Stimulated activated naive CD4-positive, alpha-beta T cell (primary cell): ENCODE measurements at regions not wholly inside any gene's neighbourhood (a gene's known extent, or its start where the extent isn't known, plus 50 kb on each side); places are given as distances from the start of the nearest gene placed in this dataset.

Experiments used
- DNase-seq, 6 experiments: peaks; one replicate each; lab custom pipeline; 2025; lab: John Stamatoyannopoulos, UW

- DNase-seq, result no peak
These were observed 50.0 kb upstream of the TRPM1 start for GRCh38 chr15:31151301-31152233.

DNA sequence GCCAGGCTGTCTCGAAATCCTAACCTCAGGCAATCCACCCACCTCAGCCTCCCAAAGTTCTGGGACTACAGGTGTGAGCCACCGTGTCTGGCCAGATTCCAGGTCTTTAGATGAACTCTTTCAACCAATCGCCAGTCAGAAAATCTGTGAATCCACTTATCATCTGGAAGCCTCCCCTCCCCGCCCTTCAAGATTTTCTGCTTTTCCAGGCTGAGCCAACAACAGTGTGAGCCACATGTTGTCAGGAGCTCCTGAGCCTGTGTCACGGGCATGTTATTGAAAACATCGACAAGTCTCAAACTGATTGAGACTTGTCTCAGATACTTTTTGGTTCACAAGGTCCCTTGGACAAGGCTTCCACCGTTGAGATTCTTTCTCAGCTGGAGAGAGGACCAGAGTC, 52.0 kb upstream of the TRPM1 start:
- DNase-seq, result no peak

GRCh38 chr15:31155151-31155550, 53.6 kb upstream of the TRPM1 start:
- no peak for DNase-seq

DNA sequence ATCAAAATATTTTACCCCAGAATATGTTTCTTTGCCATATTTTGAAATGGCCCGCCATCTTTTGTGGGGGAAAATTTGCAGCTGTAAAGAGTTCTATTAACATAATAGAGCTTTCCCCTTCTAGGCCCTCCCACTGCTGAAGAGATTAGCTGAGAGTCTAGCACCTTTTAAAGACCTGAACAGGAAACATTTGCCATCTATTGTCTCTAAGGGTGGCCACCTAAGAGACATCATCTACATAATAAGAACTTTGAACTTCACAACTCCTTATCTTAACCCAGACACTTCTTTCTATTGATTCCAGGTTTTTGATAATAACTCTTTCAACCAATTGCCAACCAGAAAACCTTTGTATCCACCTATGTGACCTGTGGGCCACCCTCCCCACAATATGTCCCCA, 54.7 kb upstream of the TRPM1 start:
- no peak for DNase-seq

GRCh38 chr15:31156808-31157207, 55.3 kb upstream of the TRPM1 start:
- no peak for DNase-seq

DNA sequence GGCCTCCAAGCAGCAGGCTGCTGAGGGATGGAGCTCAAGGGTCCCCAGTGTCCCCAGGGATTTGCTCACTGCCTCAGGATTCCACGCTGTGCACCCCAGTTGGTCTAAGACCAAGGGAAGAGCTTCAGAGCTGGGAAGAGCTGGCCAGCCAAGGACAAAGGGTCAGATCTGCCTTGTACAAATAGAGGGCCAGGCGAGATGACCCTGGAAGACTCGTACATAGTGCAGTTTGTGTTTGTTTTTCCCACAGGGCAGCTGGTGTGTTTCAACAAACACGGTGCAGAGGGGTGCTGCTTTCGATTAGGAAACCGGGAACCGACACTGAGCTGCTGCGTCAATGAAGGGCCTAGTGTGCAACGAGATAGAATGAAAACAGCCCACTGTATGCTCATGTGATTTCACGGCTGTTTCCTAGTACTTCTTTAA, 56.1 kb upstream of the TRPM1 start:
- DNase-seq, result no peak

DNA sequence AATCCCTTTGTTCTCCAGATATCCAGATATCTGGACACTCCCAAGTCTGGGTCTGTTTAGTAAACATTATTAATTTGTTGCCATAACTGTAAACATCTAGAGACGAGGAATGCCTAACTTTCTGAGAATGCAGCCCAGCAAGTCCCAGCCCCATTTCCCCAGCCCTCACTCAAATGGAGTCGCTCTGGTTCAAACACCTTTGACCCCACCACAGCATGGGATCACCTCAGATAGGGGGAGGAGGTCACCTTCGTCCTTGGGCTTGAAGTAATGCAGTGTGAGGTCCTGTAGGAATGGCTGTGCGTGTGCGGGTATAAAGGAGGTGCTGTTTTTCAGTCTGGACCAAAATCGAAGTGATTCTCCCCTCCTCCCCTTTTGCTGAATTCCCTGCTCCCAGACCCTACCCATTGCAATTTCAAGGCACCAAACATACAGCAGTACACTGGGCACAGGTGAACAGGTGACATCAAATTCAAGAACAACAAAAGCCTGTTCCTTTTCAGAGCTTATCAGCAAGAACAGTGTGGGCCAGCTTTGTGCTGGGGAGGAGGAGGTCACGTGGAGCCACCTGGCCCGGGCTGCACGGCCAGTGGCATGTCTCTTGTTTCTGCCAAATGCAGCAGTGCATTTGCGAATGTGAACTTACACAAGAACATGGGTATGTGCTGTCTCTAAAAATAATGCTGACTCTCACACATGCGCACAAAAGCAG, 57.5 kb upstream of the TRPM1 start:
- DNase-seq, result no peak

DNA sequence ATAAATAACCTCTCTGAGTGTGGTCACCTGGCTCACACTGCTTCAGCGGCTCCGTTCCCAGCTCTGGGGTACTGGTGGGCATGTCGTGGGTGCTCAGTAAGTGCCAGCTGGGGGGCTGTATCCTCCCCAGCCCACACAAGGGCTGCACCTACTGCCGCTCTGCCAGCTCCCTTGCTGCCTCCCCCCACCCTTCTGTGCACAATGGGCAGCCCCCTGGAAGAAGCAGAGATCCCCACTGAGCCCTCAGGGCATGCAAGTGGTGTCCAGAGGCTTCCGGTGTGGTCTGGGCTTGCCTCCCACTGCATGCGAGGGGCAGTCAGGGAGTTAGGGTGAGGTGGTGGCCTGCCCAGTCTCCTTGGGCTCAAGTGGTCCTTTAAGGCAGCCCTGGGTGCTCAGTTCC, 58.3 kb upstream of the TRPM1 start:
- DNase-seq, result no peak

GRCh38 chr15:31160297-31160696, 58.8 kb upstream of the TRPM1 start:
- DNase-seq, result no peak

DNA sequence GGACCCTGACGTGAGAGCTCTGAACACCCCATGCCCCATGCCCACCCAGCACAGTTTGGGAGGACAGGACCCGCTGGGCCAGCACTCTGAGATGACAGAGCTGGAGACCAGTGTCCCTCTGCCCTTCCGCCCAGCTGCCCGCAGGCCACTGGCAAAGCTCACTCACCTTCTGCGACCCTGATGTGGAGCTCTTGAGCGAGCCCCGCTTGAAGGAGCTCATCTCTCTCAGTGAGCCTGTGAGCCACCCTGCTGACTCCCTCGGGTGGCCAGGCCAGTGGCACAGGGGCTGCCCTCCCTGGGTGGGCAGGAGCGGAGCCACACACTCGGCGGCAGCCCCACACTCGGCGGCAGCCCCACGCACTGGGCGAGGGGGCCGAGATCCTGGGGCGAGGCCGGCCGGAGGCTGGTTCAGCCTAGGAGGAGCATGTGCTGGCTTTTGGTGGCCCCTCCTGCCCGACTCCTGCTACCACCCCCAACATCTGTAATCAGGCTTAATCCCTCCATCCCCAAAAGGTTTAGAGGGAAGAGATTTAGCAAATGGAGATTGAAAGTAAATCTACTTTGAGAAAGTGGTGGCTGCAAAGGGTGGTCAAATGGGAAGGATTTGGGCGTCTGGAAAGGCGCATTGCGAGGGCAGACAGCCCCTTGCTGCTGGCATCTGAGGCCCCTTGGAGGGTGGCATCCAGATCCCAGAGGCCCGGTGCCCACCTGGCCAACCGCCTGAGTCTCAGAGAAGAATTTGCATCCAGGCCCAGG, 59.4 kb upstream of the TRPM1 start:
- no peak for DNase-seq

- DNase-seq, result no peak
These were observed 60.4 kb upstream of the TRPM1 start for GRCh38 chr15:31161951-31162350.

DNA sequence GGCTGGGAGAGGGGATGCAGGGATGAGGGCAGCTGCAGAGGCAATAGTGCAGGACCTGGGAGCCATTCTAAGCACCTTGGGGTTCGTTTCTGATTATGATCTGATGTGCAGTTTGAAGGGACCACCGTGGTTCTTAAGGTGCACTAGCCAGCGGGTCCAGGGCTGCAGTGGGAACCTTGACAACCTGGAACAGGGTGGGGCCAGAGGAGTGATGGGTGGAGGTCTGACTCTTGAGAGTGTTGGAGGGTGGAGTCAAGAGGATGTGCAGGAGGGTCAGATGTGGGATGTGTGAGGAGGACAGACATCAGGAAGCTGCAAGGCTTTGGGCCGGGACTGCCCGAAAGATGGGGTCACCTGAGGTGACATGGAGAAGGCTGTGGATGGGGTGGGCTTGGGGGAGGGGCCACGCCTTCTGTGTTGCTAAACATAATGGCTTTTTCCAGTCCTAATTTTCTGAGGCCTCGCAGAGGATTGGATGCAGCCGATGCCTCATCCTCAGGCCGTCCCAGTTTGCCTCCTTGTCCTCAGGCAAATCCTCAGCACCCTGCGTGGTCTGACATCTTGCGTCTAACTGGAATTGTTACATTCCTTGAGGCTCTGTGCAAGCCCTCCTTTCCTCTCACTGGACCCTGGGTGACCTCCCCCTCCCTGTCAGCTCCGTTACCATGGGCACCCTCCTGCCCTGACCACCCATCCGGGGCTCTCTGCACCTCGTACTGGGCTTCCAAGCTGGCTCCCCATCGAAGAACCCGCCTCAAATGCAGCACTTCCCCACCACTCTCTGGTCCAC, 61.4 kb upstream of the TRPM1 start:
- no peak for DNase-seq

DNA sequence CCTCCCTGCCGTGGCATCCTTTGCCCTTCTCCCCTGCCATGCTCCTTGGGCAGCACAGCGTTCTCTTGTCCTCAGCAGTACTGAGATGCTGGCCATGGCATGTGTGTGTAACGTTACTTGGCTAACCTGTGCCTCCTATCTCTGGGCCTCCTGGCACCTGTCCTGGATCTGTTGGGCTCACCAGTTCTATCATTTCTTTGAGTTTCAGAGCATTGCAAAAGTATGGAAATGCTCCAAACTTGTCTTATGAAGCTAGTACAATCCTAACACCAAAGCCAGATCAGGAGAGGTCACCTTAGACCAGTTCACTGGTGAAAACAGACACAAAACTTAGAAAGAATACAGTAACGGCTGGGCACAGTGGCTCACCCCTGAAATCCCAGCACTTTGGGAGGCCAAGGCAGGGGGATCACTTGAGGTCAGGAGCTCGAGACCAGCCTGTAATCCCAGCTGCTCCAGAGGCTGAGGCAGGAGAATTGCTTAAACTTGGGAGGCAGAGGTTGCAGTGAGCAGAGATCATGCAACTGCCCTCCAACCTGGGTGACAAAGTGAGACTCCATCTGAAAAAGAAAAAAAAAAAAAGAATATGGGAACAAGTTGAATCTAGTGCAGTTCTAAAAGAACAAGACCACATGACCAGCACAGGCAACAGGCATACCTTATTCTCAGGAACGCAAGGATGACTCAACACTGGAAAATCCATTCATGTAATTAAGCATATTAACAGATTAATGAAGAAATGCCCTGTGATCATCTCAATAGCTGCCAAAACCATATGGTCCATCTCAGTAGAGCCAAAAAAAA, 62.4 kb upstream of the TRPM1 start:
- DNase-seq, result no peak

- no peak for DNase-seq
These were observed 63.0 kb upstream of the TRPM1 start for GRCh38 chr15:31164573-31164912.

- DNase-seq, result no peak
These were observed 68.0 kb upstream of the TRPM1 start for GRCh38 chr15:31169558-31169957.

- DNase-seq, result no peak
These were observed 70.2 kb upstream of the TRPM1 start for GRCh38 chr15:31171731-31172130.

GRCh38 chr15:31172606-31173005, 71.1 kb upstream of the TRPM1 start:
- DNase-seq, result no peak

- DNase-seq, result no peak
These were observed 72.4 kb upstream of the TRPM1 start for GRCh38 chr15:31173790-31174450.

DNA sequence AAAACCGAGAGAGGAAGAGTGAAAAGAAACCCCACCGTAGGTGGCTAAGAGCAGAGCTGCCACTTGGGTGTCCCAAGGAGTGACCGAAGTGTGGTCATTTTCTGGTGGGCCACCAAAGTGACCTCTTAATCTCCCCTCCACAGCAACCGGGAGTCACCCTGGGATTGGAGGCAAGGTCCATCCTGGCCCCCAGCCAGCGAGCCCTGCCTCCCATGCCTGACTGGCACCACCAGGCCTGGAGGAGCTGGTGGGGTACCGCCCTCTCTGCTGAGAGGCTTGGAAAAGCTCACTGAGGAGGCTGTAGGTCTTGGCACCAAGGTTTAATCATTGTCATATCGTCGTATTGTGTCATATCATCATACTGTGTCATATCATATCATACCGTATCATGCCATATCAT, 74.0 kb upstream of the TRPM1 start:
- DNase-seq, result no peak

GRCh38 chr15:31177951-31178350, 76.4 kb upstream of the TRPM1 start:
- DNase-seq, result no peak

- no peak for DNase-seq
These were observed 77.2 kb upstream of the TRPM1 start for GRCh38 chr15:31178705-31179104.
